Upper lobe of right lung (tissue), 1 donor: ENCODE measurements at regions not wholly inside any gene's neighbourhood (a gene's known extent, or its start where the extent isn't known, plus 50 kb on each side); places are given as distances from the start of the nearest gene placed in this dataset.
"Not testable (repeated sequence)": the region's sequence is repeated elsewhere in the genome, so short reads cannot be mapped to it uniquely, and the experiment has no call there.

Experiments
- ATAC-seq: fragments of 200-7000 bp; cut with Tn5 transposase; one replicate; pipeline ENCODE4 v1.9.1; 2020; ENCODE audit warnings: mild to moderate bottlenecking, moderate library complexity
- DNase-seq: peaks from one replicate; pipeline ENCODE4 v3.0.0-alpha.2; 2020
- H3K27ac ChIP-seq: fragments of 200-600 bp; one replicate; pipeline ENCODE4 v1.8.0; 2022
- H3K27me3 ChIP-seq: fragments of 200-600 bp; one replicate; pipeline ENCODE4 v1.8.0; 2022; ENCODE audit warnings: mild to moderate bottlenecking
- H3K36me3 ChIP-seq: fragments of 200-600 bp; one replicate; pipeline ENCODE4 v1.8.0; 2022
- H3K4me1 ChIP-seq: fragments of 200-600 bp; one replicate; pipeline ENCODE4 v1.8.0; 2022
- H3K4me3 ChIP-seq: fragments of 200-600 bp; one replicate; pipeline ENCODE4 v1.8.0; 2022; ENCODE audit warnings: mild to moderate bottlenecking
- H3K9me3 ChIP-seq: fragments of 200-600 bp; one replicate; pipeline ENCODE4 v1.8.0; 2022
- CTCF ChIP-seq: fragments of 200-600 bp; IDR thresholded peaks from one replicate; pipeline ENCODE4 v1.8.0; 2022; ENCODE audit warnings: antibody characterized with exemption
- intact Hi-C: fragments of 100-400 bp; cut with DNase I; formaldehyde crosslinking; loops from one replicate; pipeline ENCODE4 v1.11.0; 2022
- donor health status: DM: no; HTN: yes; CAD: no; lungs with severe emphysema.

GRCh38 chr6:157748839-157749571, 74.0 kb upstream of the SNX9 start:
- TF ChIP-seq CTCF, result no peak
- intact Hi-C loops, result no loop called here
- H3K36me3 ChIP-seq, result no peaks in the 10 kb centered on the region
- H3K27me3 ChIP-seq, result no peaks in the 10 kb centered on the region
- no peaks in the 10 kb centered on the region for H3K9me3 ChIP-seq
- no peak overlapping the region for H3K27ac ChIP-seq
- ATAC-seq, result no peak
- H3K4me3 ChIP-seq, result no peak overlapping the region
- DNase-seq, result no peak
- no peaks in the 10 kb centered on the region for H3K4me1 ChIP-seq

GRCh38 chr6:157750973-157751372, 72.1 kb upstream of the SNX9 start:
- H3K4me3 ChIP-seq, DNase-seq, H3K9me3 ChIP-seq, H3K27me3 ChIP-seq, H3K27ac ChIP-seq, ATAC-seq, H3K4me1 ChIP-seq, H3K36me3 ChIP-seq: not testable (repeated sequence)
- intact Hi-C loops, result loop anchor here (10.0 kb wide), 1 partner anchor 124 kb away; no protein-coding TSS in a partner anchor

GRCh38 chr6:157751547-157752200, 71.4 kb upstream of the SNX9 start:
- H3K36me3 ChIP-seq, result no peaks in the 10 kb centered on the region
- TF ChIP-seq CTCF, result no peak
- peaks cover under 1% of the 10 kb centered on the region for H3K4me1 ChIP-seq
- H3K4me3 ChIP-seq, result no peak overlapping the region
- peaks cover 4% of the 10 kb centered on the region for H3K27me3 ChIP-seq
- no peak overlapping the region for H3K27ac ChIP-seq
- intact Hi-C loops, result loop anchor here (10.0 kb wide), 1 partner anchor 123 kb away; no protein-coding TSS in a partner anchor
- no peaks in the 10 kb centered on the region for H3K9me3 ChIP-seq
- ATAC-seq (no peak), DNase-seq (no peak)

GRCh38 chr6:157752879-157753278, 70.2 kb upstream of the SNX9 start:
- not testable (repeated sequence) for H3K27me3 ChIP-seq, H3K27ac ChIP-seq, H3K4me1 ChIP-seq, DNase-seq, H3K36me3 ChIP-seq, ATAC-seq, H3K9me3 ChIP-seq, H3K4me3 ChIP-seq
- intact Hi-C loops, result loop anchor here (10.0 kb wide), 1 partner anchor 122 kb away; no protein-coding TSS in a partner anchor

- Histone ChIP-seq H3K27ac (no peak overlapping the region), H3K36me3 (no peaks in the 10 kb centered on the region), H3K4me3 (no peak overlapping the region), H3K27me3 (peaks cover 4% of the 10 kb centered on the region), H3K9me3 (no peaks in the 10 kb centered on the region), H3K4me1 (peaks cover 6% of the 10 kb centered on the region)
- no peak for ATAC-seq
- intact Hi-C loops, result loop anchor here (10.0 kb wide), 1 partner anchor 122 kb away; no protein-coding TSS in a partner anchor
- TF ChIP-seq CTCF, result no peak
- DNase-seq, result no peak
Measured at GRCh38 chr6:157753291-157753690, 69.8 kb upstream of the SNX9 start.

- H3K4me3 ChIP-seq, DNase-seq, H3K9me3 ChIP-seq, H3K27me3 ChIP-seq, H3K27ac ChIP-seq, H3K4me1 ChIP-seq, ATAC-seq, H3K36me3 ChIP-seq: not testable (repeated sequence)
- intact Hi-C loops, result loop anchor here (10.0 kb wide), 1 partner anchor 121 kb away; no protein-coding TSS in a partner anchor
Measured at GRCh38 chr6:157753801-157754200, 69.2 kb upstream of the SNX9 start.

- Histone ChIP-seq H3K4me3 (no peak overlapping the region), H3K36me3 (no peaks in the 10 kb centered on the region), H3K9me3 (no peaks in the 10 kb centered on the region), H3K27me3 (peaks cover 4% of the 10 kb centered on the region), H3K27ac (no peak overlapping the region), H3K4me1 (peaks cover 6% of the 10 kb centered on the region)
- DNase-seq (no peak), ATAC-seq (no peak)
- no peak for TF ChIP-seq CTCF
- intact Hi-C loops, result loop anchor here (10.0 kb wide), 1 partner anchor 120 kb away; no protein-coding TSS in a partner anchor
Measured at GRCh38 chr6:157754351-157754750, 68.7 kb upstream of the SNX9 start.
